Heart right ventricle (tissue), 16 donors: ENCODE measurements at regions not wholly inside any gene's neighbourhood (a gene's known extent, or its start where the extent isn't known, plus 50 kb on each side); places are given as distances from the start of the nearest gene placed in this dataset.
A peak's percentile ranks its signal among the peaks of the same experiment; 100 is the strongest.

Experiments used
- ATAC-seq, 8 donors: fragments of 200-7000 bp; cut with Tn5 transposase; one replicate each; pipeline ENCODE4 v1.9.1; 2020; ENCODE audit warnings: mild to moderate bottlenecking in 8 of 8, moderate library complexity in 8 of 8, moderate number of reproducible peaks in 1 of 8
- DNase-seq, 2 donors: peaks; one replicate each; pipeline ENCODE4 v3.0.0-alpha.2; 2020
- H3K27ac ChIP-seq, 10 donors: fragments of 200-600 bp; sonication (generic) in 2 of 10; one replicate each; pipeline versions ENCODE4 v1.5.0 to v1.8.0; 2020 to 2022; ENCODE audit warnings: mild to moderate bottlenecking in 3 of 10
- H3K27me3 ChIP-seq, 7 donors: fragments of 200-600 bp; one replicate each; pipeline ENCODE4 v1.8.0; 2021 to 2022; ENCODE audit warnings: mild to moderate bottlenecking in 2 of 7
- H3K36me3 ChIP-seq, 9 donors: fragments of 200-600 bp; sonication (generic) in 1 of 9; one replicate each; pipeline versions ENCODE4 v1.5.0 to v1.8.0; 2020 to 2022; ENCODE audit warnings: mild to moderate bottlenecking in 2 of 9
- H3K4me1 ChIP-seq, 9 donors: fragments of 200-600 bp; sonication (generic) in 1 of 9; one replicate each; pipeline versions ENCODE4 v1.5.0 to v1.8.0; 2020 to 2022; ENCODE audit warnings: mild to moderate bottlenecking in 4 of 9
- H3K4me3 ChIP-seq, 10 donors: fragments of 200-600 bp; sonication (generic) in 2 of 10; one replicate each; pipeline versions ENCODE4 v1.5.0 to v1.8.0; 2020 to 2022; ENCODE audit warnings: mild to moderate bottlenecking in 7 of 10, moderate library complexity in 2 of 10
- H3K9me3 ChIP-seq, 11 donors: fragments of 200-600 bp in 10 of 11; sonication (generic) in 2 of 11; one replicate each; pipeline versions ENCODE4 v1.5.0 to v1.8.0; 2013 to 2022; ENCODE audit warnings: mild to moderate bottlenecking in 2 of 11, control low read depth in 1 of 11, moderate library complexity in 1 of 11
- CTCF ChIP-seq, 9 donors: fragments of 200-600 bp; sonication (generic) in 2 of 9; IDR thresholded peaks; one replicate each; pipeline versions ENCODE4 v1.5.0 to v1.8.0; 2021 to 2022; ENCODE audit warnings: antibody characterized with exemption in 9 of 9, mild to moderate bottlenecking in 5 of 9, moderate library complexity in 1 of 9
- WGBS, 2 donors: extraction: QIAGEN DNeasy Blood & Tissue Kit; methylation state at CpG; one replicate each; pipeline ENCODE4 v1.1.7; 2013; ENCODE audit warnings: inconsistent platforms in 1 of 2; 5-methylcytosine and 5-hydroxymethylcytosine counted together
- intact Hi-C, 10 donors: fragments of 100-400 bp; cut with DNase I; formaldehyde crosslinking; loops; one replicate each; pipeline versions ENCODE4 v1.11.1 to v1.14.2; 2022
- donor health status: Arrhythmogenic right ventricular cardiomyopathy.
- donor health status: ischemic (EF 13 %, LVEDD 7.1; RV severe dilation, severe dysfunction).
- donor health status: healthy with polysubstance abuse.
- donor health status: DM: no; HTN: yes; CAD: no.
- donor health status: DM: no; HTN: no; CAD: no.
- donor health status: ischemic (EF 25% LVEDD 6.9; RV normal size, moderate dysfunction).
- donor health status: ischemic (EF 25% LVEDD 5.7; RV mildly dilated, moderate dysfunction).
- donor health status: healthy.
- donor health status: DM: yes; HTN: yes; CAD: no.
- donor health status: Ischemic cardiomyopathy.
- donor health status: ischemic (EF 35%, LVEDD 5.7; RV mildly dilated, moderate dysfunction).
- donor health status: nonischemic (EF 11% LVEDD 7.7; RV severe dilation, severe dysfunction).
- donor health status: DM: yes; HTN: yes; CAD: no.
- donor health status: PGD.
- donor health status: ischemic (EF 29% LVEDD 5.4; RV normal size, mild dysfunction).
- donor health status: nonischemic (EF 23%, LVEDD 6.1; RV moderate dilation, normal function).

- peak in 5 of 8 donors; percentile 28 to 57 (median 46) for ATAC-seq
- intact Hi-C loops: loop anchor here in 1 of 10 donors (10.0 kb wide), 1 partner anchor 193 kb away; a partner anchor contains a TSS
Observed at GRCh38 chrX:63561425-63561824, 210.3 kb upstream of the SPIN4 start.

GRCh38 chrX:63560601-63561218, 209.6 kb upstream of the SPIN4 start:
- Histone ChIP-seq H3K27ac (peak overlapping the region in 8 of 10 donors; percentile 28 to 81 (median 73)), H3K4me3 (peak overlapping the region; percentile 41 to 76 (median 68)), H3K36me3 (no peaks in the 10 kb centered on the region), H3K9me3 (peaks cover 0 to 8% (median 0%) of the 10 kb centered on the region in 11 donors), H3K27me3 (peaks cover 0 to 5% (median 0%) of the 10 kb centered on the region in 7 donors), H3K4me1 (peaks cover 0 to 15% (median 4%) of the 10 kb centered on the region in 9 donors)
- ATAC-seq (peak; percentile 93 to 99 (median 98)), DNase-seq (peak; percentile 22 to 50)
- 0% methylated on average over 20 of the region's 20 CpGs for WGBS, 2 donors
- intact Hi-C loops: loop anchor here in 1 of 10 donors (10.0 kb wide), 1 partner anchor 194 kb away; a partner anchor contains a TSS
- TF ChIP-seq CTCF (IDR thresholded peaks at IDR 0.05): no peak

More at GRCh38 chrX:63561425-63561824, 210.3 kb upstream of the SPIN4 start:
- peaks cover 0 to 15% (median 4%) of the 10 kb centered on the region in 9 donors for H3K4me1 ChIP-seq
- DNase-seq: no peak
- peak overlapping the region in 8 of 10 donors; percentile 39 to 81 (median 73) for H3K27ac ChIP-seq
- peak overlapping the region; percentile 41 to 76 (median 68) for H3K4me3 ChIP-seq
- WGBS, 2 donors: 0 to 2% methylated on average over 6 of the region's 6 CpGs
- no peak for TF ChIP-seq CTCF (IDR thresholded peaks at IDR 0.05)
- H3K27me3 ChIP-seq: peaks cover 0 to 6% (median 0%) of the 10 kb centered on the region in 7 donors
- H3K36me3 ChIP-seq: no peaks in the 10 kb centered on the region
- peaks cover 0 to 12% (median 0%) of the 10 kb centered on the region in 11 donors for H3K9me3 ChIP-seq

GRCh38 chrX:63551856-63552255, 200.7 kb upstream of the SPIN4 start:
- peaks cover 0 to 59% (median 0%) of the 10 kb centered on the region in 11 donors for H3K9me3 ChIP-seq

GRCh38 chrX:63530654-63531053, 179.5 kb upstream of the SPIN4 start:
- DNase-seq (no peak), ATAC-seq (no peak)
- no peak for TF ChIP-seq CTCF (IDR thresholded peaks at IDR 0.05)
- Histone ChIP-seq H3K27ac (no peak overlapping the region), H3K4me1 (no peaks in the 10 kb centered on the region), H3K36me3 (no peaks in the 10 kb centered on the region), H3K9me3 (peaks cover 0 to 46% (median 7%) of the 10 kb centered on the region in 11 donors), H3K27me3 (no peaks in the 10 kb centered on the region), H3K4me3 (no peak overlapping the region)
- intact Hi-C loops: no loop called here
- WGBS, 2 donors: 86 to 100% methylated on average over 1 of the region's 1 CpG

More at GRCh38 chrX:63551856-63552255, 200.7 kb upstream of the SPIN4 start:
- no peak for ATAC-seq
- TF ChIP-seq CTCF (IDR thresholded peaks at IDR 0.05): no peak
- WGBS, 2 donors: 88 to 91% methylated on average over 3 of the region's 3 CpGs
- intact Hi-C loops: no loop called here
- H3K4me3 ChIP-seq: no peak overlapping the region
- no peaks in the 10 kb centered on the region for H3K4me1 ChIP-seq
- H3K27me3 ChIP-seq: no peaks in the 10 kb centered on the region
- H3K27ac ChIP-seq: no peak overlapping the region
- DNase-seq: no peak
- no peaks in the 10 kb centered on the region for H3K36me3 ChIP-seq
